ENCODE measurements at regions not wholly inside any gene's neighbourhood (a gene's known extent, or its start where the extent isn't known, plus 50 kb on each side); places are given as distances from the start of the nearest gene placed in this dataset.

DNA sequence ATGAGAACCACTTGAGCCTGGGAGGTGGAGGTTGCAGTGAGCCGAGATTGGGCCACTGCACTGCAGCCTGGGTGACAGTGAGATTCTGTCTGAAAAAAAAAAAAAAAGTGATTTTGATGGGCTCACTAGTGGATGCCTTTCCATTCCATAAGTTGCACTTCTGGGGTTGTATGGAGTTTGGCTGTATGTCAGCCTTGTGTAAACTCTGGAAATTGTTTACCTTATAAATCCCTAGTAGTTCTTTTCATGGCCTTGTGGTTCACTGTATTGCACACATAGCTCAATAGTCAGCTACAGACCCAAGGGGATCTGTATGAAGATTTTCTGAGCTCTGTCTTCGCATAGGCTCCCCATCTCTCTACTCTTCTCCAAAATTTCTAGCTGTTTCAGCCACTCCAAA, 131.9 kb downstream of the SOX11 start:
- POLR2A ChIA-PET: interaction anchor here (0.6 kb wide), 1 partner anchor 12 kb away, joined by 6 read pairs; no protein-coding TSS in a partner anchor
- CTCF ChIA-PET: no interaction called here
- TF ChIP-seq CTCF (IDR thresholded peaks at IDR 0.05; ENCODE audit: insufficient read depth, low read length, missing control alignments): no peak
- no peak for DNase-seq (ENCODE audit: low read depth, low spot score)
- H3K4me3 ChIP-seq (ENCODE audit: low read depth, low read length): no peak overlapping the region

GRCh38 chr2:5825686-5826085, 133.5 kb downstream of the SOX11 start:
- ChIA-PET POLR2A (no interaction called here), CTCF (no interaction called here)
- no peak for TF ChIP-seq CTCF (IDR thresholded peaks at IDR 0.05; ENCODE audit: insufficient read depth, low read length, missing control alignments)
- no peak overlapping the region for H3K4me3 ChIP-seq (ENCODE audit: low read depth, low read length)
- DNase-seq (ENCODE audit: low read depth, low spot score): no peak

DNA sequence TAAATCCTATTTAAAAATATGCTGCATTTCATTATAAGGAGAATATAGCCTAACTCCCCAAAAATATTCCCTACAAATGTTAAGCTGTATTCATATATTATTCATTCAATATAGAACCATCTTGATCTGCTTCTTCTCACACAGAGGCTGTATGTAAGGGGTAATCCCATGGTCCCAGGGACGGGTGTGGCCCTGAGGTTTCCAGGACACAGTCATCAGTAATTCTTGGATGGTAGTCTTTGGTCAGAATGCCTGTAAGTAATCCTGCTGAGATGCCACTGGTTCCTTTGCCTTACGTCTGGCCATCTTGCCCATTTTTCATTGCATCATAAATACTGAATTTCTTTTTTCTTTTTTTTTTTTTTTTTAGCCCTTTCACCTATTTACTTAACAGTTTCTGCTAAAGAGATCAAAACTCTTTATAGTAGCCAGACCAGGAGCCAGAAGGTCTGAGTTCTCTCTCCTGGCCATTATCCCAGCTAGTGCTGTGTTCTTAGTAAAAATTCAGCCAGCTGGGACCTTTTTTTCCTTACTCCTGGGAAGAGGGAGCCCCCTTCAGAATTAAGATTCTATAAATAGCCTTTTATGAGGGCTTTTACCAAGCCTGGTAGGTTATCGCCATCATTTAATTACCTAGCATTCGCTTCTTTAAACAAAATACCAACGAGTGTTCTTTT, 134.9 kb downstream of the SOX11 start:
- no peak for DNase-seq (ENCODE audit: low read depth, low spot score)
- no peak for TF ChIP-seq CTCF (IDR thresholded peaks at IDR 0.05; ENCODE audit: insufficient read depth, low read length, missing control alignments)
- no peak overlapping the region for H3K4me3 ChIP-seq (ENCODE audit: low read depth, low read length)
- ChIA-PET POLR2A (interaction anchor here (0.7 kb wide), 1 partner anchor 101 kb away, joined by 3 read pairs; no protein-coding TSS in a partner anchor), CTCF (no interaction called here)

DNA sequence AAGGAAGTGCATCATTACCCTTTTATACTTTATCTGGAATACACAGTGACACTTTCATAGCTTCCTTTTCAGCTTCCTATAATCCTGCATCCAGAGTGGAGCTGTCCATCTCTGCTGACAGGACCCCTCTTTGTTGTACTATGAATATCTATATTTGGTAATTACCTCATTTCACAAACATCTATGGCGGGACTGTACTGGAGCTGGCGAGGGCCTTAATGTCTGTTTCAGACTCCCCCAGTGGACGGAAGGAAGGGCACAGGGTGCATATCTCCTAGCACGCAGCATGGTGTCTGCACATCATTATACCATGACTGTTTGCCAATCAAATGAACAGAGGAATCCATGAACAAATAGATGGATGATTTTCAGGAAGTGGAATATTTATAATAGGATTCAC, 142.3 kb downstream of the SOX11 start:
- DNase-seq (ENCODE audit: low read depth, low spot score): no peak
- ChIA-PET POLR2A (no interaction called here), CTCF (no interaction called here)
- TF ChIP-seq CTCF (IDR thresholded peaks at IDR 0.05; ENCODE audit: insufficient read depth, low read length, missing control alignments): no peak
- no peak overlapping the region for H3K4me3 ChIP-seq (ENCODE audit: low read depth, low read length)

DNA sequence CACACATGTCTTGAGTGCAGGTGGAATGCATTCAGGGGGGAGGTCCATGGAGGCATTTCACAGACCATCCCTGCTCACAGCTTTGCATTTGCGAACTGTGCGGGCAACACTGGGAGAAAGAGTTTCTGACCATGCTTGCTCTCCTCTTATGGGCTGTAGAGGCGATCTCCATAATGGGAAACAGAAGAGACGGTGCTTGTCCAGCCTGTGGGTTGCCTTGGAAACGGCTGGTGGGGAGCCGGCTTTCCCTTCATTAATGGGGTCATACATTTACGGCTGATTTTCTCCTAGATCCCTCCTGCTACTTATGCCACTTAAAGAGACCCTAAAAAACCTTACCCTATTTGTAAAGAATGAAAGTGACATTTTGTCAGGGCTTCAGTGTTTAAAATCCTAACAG, 147.4 kb downstream of the SOX11 start:
- DNase-seq (ENCODE audit: low read depth, low spot score): no peak
- CTCF ChIA-PET: no interaction called here
- no peak for TF ChIP-seq CTCF (IDR thresholded peaks at IDR 0.05; ENCODE audit: insufficient read depth, low read length, missing control alignments)
- POLR2A ChIA-PET: no interaction called here
- H3K4me3 ChIP-seq (ENCODE audit: low read depth, low read length): no peak overlapping the region

- CTCF ChIA-PET: no interaction called here
These were observed 148.9 kb downstream of the SOX11 start for GRCh38 chr2:5841126-5841525.

More at GRCh38 chr2:5841126-5841525, 148.9 kb downstream of the SOX11 start:
- no peak overlapping the region for H3K4me3 ChIP-seq (ENCODE audit: low read depth, low read length)
- no peak for TF ChIP-seq CTCF (IDR thresholded peaks at IDR 0.05; ENCODE audit: insufficient read depth, low read length, missing control alignments)
- DNase-seq (ENCODE audit: low read depth, low spot score): no peak
- POLR2A ChIA-PET: no interaction called here
